ENCODE measurements at regions not wholly inside any gene's neighbourhood (a gene's known extent, or its start where the extent isn't known, plus 50 kb on each side); places are given as distances from the start of the nearest gene placed in this dataset.

DNA sequence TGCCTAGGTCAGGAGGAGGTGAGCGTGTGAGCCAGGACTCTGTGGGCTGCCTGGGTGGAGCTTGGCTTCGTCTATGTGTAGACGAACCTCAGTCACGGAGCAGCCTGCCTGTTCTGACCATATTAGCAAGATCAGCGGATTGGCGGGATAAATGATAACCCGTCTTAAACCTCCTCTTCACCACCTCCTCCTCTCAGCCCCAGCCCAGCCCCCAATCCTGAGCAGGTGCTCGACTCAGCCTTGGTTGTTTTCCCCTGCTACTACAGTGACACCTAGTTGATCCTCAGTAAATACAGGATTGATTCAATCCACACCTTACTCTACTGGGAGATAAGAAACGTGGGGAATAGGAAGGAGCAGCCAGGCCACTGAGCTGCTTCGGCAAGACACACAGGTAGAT lies 286.1 kb downstream of the IRX2 start:
- no peaks in the 10 kb centered on the region for H3K9me3 ChIP-seq
- no peak overlapping the region for H3K27ac ChIP-seq
- WGBS, 3 donors, result 36 to 49% (median 36%) methylated on average over 10 of the region's 10 CpGs
- H3K36me3 ChIP-seq, result no peaks in the 10 kb centered on the region
- H3K27me3 ChIP-seq, result no peaks in the 10 kb centered on the region
- H3K4me1 ChIP-seq (ENCODE audit: insufficient read depth), result no peaks in the 10 kb centered on the region
- DNase-seq, result no peak
- TF ChIP-seq, protein P1, sequence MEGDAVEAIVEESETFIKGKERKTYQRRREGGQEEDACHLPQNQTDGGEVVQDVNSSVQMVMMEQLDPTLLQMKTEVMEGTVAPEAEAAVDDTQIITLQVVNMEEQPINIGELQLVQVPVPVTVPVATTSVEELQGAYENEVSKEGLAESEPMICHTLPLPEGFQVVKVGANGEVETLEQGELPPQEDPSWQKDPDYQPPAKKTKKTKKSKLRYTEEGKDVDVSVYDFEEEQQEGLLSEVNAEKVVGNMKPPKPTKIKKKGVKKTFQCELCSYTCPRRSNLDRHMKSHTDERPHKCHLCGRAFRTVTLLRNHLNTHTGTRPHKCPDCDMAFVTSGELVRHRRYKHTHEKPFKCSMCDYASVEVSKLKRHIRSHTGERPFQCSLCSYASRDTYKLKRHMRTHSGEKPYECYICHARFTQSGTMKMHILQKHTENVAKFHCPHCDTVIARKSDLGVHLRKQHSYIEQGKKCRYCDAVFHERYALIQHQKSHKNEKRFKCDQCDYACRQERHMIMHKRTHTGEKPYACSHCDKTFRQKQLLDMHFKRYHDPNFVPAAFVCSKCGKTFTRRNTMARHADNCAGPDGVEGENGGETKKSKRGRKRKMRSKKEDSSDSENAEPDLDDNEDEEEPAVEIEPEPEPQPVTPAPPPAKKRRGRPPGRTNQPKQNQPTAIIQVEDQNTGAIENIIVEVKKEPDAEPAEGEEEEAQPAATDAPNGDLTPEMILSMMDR (IDR thresholded peaks at IDR 0.05), result no peak
- TF ChIP-seq EP300 (IDR thresholded peaks at IDR 0.05), result no peak
- H3K4me3 ChIP-seq, result no peak overlapping the region
- intact Hi-C loops (cut with DNase I), result no loop called here

DNA sequence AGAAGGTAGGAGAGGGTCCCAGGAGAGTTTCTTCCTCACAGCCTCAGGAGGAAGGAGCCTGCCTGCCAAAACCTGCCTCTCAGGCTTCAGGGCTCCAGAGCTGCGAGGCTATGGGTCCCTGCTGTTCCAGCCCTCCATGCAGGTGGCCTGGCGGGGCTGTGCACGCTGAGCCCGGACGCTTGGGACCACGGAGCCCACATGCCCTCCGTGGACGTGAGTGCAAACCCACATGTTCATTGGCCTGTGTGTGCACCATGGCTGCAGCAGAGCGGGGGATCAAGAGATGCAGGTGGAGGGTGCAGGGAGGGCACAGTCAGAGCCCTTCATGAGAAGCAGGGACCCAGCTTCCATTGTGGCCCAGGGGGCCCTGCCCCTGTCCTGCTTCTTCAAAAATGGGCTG lies 287.3 kb downstream of the IRX2 start:
- no peak overlapping the region for H3K4me3 ChIP-seq
- no peak overlapping the region for H3K27ac ChIP-seq
- H3K9me3 ChIP-seq, result no peaks in the 10 kb centered on the region
- 79 to 91% (median 81%) methylated on average over 9 of the region's 9 CpGs for WGBS, 3 donors
- H3K4me1 ChIP-seq (ENCODE audit: insufficient read depth), result no peaks in the 10 kb centered on the region
- H3K27me3 ChIP-seq, result no peaks in the 10 kb centered on the region
- H3K36me3 ChIP-seq, result no peaks in the 10 kb centered on the region
- no peak for DNase-seq
- intact Hi-C loops (cut with DNase I), result no loop called here
- TF ChIP-seq, protein P1 (IDR thresholded peaks at IDR 0.05), result no peak
- no peak for TF ChIP-seq POLR2A (IDR thresholded peaks at IDR 0.05)
- TF ChIP-seq EP300 (IDR thresholded peaks at IDR 0.05), result no peak

DNA sequence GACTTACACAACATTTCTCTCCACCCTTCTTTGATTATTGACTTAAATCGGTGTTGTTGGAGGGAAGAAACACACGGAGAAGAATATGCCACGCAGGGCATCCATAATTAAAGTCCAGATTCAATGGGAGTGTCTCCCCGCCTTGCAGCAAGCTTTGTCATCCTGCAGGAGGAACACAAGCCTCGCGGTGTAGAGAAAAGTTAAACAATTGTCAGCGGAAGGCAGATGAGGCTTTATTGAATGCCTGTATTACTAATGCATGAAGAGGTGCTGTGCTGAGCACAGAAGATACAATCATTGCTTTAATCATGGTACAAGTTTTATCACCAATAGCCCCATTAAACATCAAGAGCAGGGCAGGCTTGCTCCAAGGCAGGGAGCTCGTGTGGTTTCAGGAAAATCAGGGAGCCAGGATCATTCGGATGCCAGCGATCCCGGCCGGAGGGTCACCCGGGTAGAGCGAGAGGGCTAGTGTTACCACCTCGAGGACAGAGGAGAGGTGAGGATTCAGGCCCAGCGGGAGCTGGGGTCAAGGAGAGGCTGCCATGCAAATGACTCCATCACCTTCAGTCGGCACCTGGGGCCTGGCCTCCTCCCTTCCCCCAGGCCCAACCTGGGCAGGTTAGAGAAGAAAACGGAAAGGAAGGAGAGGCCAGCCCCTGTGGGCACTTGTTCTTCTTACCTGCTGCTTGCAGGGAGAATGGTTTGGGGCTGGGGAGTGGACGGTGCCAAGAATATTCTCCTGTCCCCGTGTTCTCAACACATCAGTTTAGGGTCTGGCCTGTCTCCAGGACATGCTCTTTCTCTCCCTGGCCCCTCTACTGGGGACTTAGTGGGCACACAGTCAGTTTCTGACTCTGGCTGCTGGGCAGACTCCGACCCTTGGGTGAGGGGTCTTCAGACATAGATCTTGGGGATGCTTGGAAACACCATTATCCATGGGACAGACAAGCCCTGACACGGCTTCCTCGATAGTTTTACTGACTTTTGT lies 289.5 kb downstream of the IRX2 start:
- H3K36me3 ChIP-seq, result no peaks in the 10 kb centered on the region
- H3K27ac ChIP-seq, result no peak overlapping the region
- H3K4me3 ChIP-seq, result no peak overlapping the region
- DNase-seq, result no peak
- no peaks in the 10 kb centered on the region for H3K4me1 ChIP-seq (ENCODE audit: insufficient read depth)
- TF ChIP-seq EP300 (IDR thresholded peaks at IDR 0.05) (no peak), POLR2A (IDR thresholded peaks at IDR 0.05) (no peak)
- TF ChIP-seq, protein P1 (IDR thresholded peaks at IDR 0.05), result no peak
- intact Hi-C loops (cut with DNase I), result no loop called here
- no peaks in the 10 kb centered on the region for H3K27me3 ChIP-seq
- WGBS, 3 donors, result 67 to 71% (median 67%) methylated on average over 23 of the region's 23 CpGs
- H3K9me3 ChIP-seq, result no peaks in the 10 kb centered on the region

DNA sequence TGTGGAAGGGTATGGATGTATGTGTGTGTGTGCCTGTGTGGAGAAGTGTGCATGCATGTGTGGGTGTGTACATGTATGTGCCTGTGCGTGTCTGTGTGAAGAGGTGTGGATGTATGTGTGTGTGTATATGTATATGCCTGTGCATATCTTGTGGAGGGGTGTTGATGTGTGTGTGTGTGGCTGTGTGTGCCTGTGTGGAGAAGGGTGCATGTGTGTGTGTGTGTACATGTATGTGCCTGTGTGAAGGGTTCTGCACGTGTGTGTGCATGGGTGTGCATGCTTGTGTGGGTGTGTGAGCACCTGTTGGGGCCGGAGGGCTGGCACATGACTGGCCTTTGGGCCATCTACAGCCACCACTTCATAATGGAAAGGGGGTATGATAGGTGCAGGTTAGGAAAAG lies 291.4 kb downstream of the IRX2 start:
- no peaks in the 10 kb centered on the region for H3K36me3 ChIP-seq
- no peak overlapping the region for H3K27ac ChIP-seq
- TF ChIP-seq EP300 (IDR thresholded peaks at IDR 0.05) (no peak), POLR2A (IDR thresholded peaks at IDR 0.05) (no peak)
- TF ChIP-seq, protein P1 (IDR thresholded peaks at IDR 0.05), result no peak
- H3K9me3 ChIP-seq, result no peaks in the 10 kb centered on the region
- 68 to 79% (median 75%) methylated on average over 3 of the region's 3 CpGs for WGBS, 3 donors
- intact Hi-C loops (cut with DNase I), result no loop called here
- H3K4me3 ChIP-seq, result no peak overlapping the region
- DNase-seq, result no peak
- H3K27me3 ChIP-seq, result no peaks in the 10 kb centered on the region
- no peaks in the 10 kb centered on the region for H3K4me1 ChIP-seq (ENCODE audit: insufficient read depth)

Data from ovary (tissue), 7 donors.